ENCODE measurements at regions not wholly inside any gene's neighbourhood (a gene's known extent, or its start where the extent isn't known, plus 50 kb on each side); places are given as distances from the start of the nearest gene placed in this dataset.

DNA sequence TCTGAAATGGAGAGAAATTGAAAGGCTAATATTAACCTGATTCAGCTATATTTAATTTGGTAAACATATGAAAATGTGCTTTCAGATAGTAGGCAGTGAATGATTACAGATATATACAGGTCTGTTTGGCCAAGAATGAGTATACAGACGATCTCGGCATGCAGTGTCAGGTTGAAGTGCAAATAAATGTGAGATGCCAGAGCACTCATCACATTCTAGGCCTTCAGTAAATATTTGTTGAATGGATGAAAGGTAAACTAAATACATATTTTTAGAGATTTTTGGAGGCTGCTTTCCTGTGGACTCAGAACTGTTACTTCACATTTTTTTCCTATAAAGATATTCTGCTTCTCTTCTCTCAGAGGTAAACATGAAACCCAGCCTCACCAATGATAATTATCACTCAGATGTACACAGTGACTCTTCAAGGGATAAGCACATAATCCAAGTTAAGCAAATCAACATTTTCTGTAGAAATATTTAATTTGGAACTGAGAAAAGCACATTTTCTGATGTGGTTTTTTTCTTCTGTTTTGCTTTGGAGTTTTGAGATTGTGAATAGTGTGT lies 702.9 kb downstream of the BRINP3 start:
- intact Hi-C loops (cut with micrococcal nuclease) = no loop called here
- DNase-seq = no peak
- Histone ChIP-seq H3K36me3 (no peaks in the 10 kb centered on the region), H3K27ac (replicated peaks) (no peak overlapping the region), H3K4me1 (no peaks in the 10 kb centered on the region), H3K27me3 (ENCODE audit: low read depth) (no peaks in the 10 kb centered on the region), H3K4me3 (no peak overlapping the region), H3K9me3 (replicated peaks) (no peaks in the 10 kb centered on the region)
- TF ChIP-seq, protein P1, sequence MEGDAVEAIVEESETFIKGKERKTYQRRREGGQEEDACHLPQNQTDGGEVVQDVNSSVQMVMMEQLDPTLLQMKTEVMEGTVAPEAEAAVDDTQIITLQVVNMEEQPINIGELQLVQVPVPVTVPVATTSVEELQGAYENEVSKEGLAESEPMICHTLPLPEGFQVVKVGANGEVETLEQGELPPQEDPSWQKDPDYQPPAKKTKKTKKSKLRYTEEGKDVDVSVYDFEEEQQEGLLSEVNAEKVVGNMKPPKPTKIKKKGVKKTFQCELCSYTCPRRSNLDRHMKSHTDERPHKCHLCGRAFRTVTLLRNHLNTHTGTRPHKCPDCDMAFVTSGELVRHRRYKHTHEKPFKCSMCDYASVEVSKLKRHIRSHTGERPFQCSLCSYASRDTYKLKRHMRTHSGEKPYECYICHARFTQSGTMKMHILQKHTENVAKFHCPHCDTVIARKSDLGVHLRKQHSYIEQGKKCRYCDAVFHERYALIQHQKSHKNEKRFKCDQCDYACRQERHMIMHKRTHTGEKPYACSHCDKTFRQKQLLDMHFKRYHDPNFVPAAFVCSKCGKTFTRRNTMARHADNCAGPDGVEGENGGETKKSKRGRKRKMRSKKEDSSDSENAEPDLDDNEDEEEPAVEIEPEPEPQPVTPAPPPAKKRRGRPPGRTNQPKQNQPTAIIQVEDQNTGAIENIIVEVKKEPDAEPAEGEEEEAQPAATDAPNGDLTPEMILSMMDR (IDR thresholded peaks at IDR 0.05; ENCODE audit: borderline replicate concordance) = no peak

GRCh38 chr1:189775343-189775742 lies 702.3 kb downstream of the BRINP3 start:
- TF ChIP-seq, protein P1 (IDR thresholded peaks at IDR 0.05; ENCODE audit: borderline replicate concordance) = no peak
- H3K27me3 ChIP-seq (ENCODE audit: low read depth) = no peaks in the 10 kb centered on the region
- no peaks in the 10 kb centered on the region for H3K4me1 ChIP-seq
- no peaks in the 10 kb centered on the region for H3K9me3 ChIP-seq (replicated peaks)
- H3K4me3 ChIP-seq = no peak overlapping the region
- no peaks in the 10 kb centered on the region for H3K36me3 ChIP-seq
- no peak for DNase-seq
- intact Hi-C loops (cut with micrococcal nuclease) = no loop called here
- no peak overlapping the region for H3K27ac ChIP-seq (replicated peaks)

DNA sequence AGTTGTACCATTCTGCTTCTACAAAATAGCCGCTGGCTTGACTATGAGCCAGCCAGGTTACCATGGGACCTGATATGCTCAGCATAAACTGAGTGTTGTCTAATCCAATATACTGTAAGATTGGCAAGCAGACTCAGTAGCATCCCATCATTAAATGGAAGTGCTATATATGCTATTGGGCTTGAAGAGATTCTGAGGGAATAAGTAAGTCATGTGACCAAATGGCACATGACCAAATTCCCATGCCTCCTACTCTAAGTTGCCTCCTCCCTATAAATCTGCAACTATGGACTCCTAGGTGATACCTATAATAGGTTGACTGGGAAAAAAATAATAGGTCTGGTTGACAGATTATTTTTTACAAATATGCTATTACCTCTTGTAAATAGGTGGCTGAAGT lies 698.6 kb downstream of the BRINP3 start:
- intact Hi-C loops (cut with micrococcal nuclease) = no loop called here
- no peak overlapping the region for H3K27ac ChIP-seq (replicated peaks)
- no peak for DNase-seq
- H3K36me3 ChIP-seq = no peaks in the 10 kb centered on the region
- H3K27me3 ChIP-seq (ENCODE audit: low read depth) = no peaks in the 10 kb centered on the region
- H3K9me3 ChIP-seq (replicated peaks) = no peaks in the 10 kb centered on the region
- H3K4me1 ChIP-seq = no peaks in the 10 kb centered on the region
- no peak overlapping the region for H3K4me3 ChIP-seq
- TF ChIP-seq, protein P1 (IDR thresholded peaks at IDR 0.05; ENCODE audit: borderline replicate concordance) = no peak

DNA sequence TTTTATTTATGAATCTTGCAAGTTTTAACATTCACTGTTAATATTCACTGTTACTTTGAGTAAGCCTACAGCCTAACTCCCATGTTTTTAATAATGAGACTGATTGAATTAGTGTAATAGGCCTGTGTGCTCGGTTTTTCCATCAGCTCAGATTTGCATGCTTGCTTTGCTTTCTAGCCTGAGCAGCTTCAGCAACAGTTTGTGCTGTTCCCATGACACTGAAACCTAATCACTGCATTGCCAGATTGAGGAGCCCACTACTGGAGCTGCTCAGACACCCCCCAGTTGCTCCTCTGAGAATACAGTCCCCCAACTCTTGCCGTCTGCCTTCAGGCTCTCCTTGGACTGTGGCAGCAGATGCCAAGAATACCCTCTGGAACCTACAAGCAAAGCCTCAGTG lies 695.4 kb downstream of the BRINP3 start:
- H3K4me3 ChIP-seq = no peak overlapping the region
- no peaks in the 10 kb centered on the region for H3K36me3 ChIP-seq
- no peaks in the 10 kb centered on the region for H3K27me3 ChIP-seq (ENCODE audit: low read depth)
- H3K4me1 ChIP-seq = no peaks in the 10 kb centered on the region
- TF ChIP-seq, protein P1 (IDR thresholded peaks at IDR 0.05; ENCODE audit: borderline replicate concordance) = no peak
- no peaks in the 10 kb centered on the region for H3K9me3 ChIP-seq (replicated peaks)
- no peak overlapping the region for H3K27ac ChIP-seq (replicated peaks)
- intact Hi-C loops (cut with micrococcal nuclease) = no loop called here
- DNase-seq = no peak

DNA sequence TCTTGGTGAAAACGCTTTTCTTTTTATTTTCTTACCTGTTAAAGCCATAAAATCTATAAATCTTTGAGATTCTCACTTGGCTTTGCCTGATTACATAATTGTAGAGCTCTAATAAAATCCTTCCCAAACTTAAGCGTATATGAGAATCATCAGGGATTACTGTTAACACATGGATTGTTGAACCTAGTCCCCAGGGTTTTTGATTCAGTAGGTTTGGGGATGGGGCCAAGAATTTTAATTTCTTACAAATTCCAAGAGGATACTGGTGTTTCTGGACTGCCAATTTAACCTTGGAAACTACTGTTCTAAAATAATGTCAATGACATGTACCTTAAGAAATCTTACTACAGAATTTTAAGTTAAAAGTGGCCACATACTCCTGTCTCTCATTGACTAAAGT lies 694.2 kb downstream of the BRINP3 start:
- no peak for DNase-seq
- no peaks in the 10 kb centered on the region for H3K9me3 ChIP-seq (replicated peaks)
- no peak overlapping the region for H3K4me3 ChIP-seq
- no peak overlapping the region for H3K27ac ChIP-seq (replicated peaks)
- no peaks in the 10 kb centered on the region for H3K27me3 ChIP-seq (ENCODE audit: low read depth)
- TF ChIP-seq, protein P1 (IDR thresholded peaks at IDR 0.05; ENCODE audit: borderline replicate concordance) = no peak
- intact Hi-C loops (cut with micrococcal nuclease) = no loop called here
- H3K4me1 ChIP-seq = no peaks in the 10 kb centered on the region
- H3K36me3 ChIP-seq = no peaks in the 10 kb centered on the region
